GM12873 (cell line): ENCODE measurements at regions not wholly inside any gene's neighbourhood (a gene's known extent, or its start where the extent isn't known, plus 50 kb on each side); places are given as distances from the start of the nearest gene placed in this dataset.

Experiments
- TF ChIP-seq, protein P1 (sequence below): IDR thresholded peaks from 2 replicates; pipeline ENCODE4 v1.5.1; 2012; ENCODE audit warnings: low read depth, mild to moderate bottlenecking, moderate library complexity, low read length, control low read depth; ENCODE audit not compliant: insufficient read depth; ENCODE audit errors: missing control alignments

DNA sequence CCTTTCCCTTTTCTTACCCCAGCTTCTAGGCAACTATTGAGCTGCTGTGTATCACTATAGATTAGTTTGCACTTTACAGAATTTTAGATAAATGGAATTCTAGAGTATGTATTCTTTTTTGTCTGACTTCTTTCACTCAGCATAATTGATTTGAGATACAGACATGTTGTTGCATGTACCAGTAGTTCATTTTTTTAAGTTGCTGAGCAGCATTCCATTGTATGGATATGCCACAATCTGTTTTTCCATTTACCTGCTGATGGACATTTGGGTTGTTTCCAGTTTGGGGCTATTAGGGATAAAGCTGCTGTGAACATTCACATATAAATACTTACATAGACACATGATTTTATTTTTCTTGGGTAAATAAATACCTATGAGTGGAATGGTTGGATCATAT lies 135.7 kb downstream of the IGF1 start:
- TF ChIP-seq, protein P1, sequence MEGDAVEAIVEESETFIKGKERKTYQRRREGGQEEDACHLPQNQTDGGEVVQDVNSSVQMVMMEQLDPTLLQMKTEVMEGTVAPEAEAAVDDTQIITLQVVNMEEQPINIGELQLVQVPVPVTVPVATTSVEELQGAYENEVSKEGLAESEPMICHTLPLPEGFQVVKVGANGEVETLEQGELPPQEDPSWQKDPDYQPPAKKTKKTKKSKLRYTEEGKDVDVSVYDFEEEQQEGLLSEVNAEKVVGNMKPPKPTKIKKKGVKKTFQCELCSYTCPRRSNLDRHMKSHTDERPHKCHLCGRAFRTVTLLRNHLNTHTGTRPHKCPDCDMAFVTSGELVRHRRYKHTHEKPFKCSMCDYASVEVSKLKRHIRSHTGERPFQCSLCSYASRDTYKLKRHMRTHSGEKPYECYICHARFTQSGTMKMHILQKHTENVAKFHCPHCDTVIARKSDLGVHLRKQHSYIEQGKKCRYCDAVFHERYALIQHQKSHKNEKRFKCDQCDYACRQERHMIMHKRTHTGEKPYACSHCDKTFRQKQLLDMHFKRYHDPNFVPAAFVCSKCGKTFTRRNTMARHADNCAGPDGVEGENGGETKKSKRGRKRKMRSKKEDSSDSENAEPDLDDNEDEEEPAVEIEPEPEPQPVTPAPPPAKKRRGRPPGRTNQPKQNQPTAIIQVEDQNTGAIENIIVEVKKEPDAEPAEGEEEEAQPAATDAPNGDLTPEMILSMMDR: no peak

DNA sequence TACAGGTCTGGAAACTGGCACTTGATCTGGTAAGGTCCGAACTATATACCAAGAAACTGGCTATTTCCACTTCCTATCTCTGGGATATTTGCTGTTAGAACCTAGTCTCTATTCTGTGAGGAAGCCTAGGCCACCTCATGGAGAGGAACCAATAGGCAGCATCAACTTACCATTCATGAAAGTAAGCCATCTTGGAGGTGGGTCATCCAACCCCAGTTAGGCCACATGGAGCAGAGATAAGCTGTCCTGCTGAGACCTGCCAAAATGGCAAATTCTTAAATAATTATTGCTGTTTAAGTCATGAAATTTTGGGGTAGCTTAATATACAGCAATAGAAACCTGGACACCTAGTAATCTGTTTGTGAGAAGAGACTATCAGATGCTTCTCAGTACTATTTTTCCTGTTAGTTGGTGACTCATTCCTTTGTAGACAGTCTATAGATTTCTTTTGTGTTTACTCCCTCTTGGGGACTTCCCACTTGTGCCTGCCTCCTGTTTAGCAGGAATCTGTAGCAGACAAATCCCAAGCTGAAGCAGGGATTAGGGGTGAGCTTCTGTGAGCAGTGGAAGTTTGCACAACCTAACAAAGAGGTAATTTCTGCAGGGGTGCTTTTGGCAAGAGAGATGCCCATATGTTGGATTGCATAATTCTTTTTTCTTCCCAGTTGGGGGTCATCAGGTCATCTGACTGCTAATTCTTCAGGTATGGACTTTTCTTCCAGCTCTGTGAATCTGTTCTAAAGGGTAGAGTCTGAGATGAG lies 136.8 kb downstream of the IGF1 start:
- TF ChIP-seq, protein P1: no peak

DNA sequence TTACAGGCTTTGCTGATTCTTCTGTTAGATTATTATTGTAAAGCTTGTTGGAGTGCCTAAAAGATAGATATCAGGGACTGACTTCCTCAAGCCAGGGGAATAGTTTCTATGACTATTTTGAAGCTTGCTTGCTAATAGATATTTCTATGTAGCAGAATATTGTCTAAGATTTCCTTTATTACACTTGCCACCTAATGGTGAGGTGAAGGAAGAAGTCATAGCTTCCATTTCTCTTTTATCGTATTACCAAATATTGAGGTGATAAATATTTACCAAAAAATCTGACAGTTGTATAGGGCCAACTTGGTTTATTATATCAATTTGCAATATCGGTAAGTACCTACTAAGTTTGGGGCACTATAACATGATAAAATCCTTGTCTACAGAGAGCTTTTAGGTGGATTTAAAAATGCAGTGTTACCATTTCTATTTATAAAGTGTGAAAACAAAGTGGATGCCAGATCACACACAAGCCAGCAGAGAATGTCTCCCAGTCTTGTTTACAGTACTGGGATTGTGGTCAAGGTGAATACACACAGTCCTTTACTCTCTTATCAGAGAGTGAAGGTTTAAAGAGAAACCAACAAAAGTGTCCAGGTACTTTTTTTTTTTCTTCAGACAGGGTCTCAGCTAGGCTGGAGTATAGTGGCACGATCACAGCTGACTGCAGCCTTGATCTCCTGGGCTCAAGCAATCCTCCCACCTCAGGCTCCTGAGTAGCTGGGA lies 137.9 kb downstream of the IGF1 start:
- TF ChIP-seq, protein P1: no peak

DNA sequence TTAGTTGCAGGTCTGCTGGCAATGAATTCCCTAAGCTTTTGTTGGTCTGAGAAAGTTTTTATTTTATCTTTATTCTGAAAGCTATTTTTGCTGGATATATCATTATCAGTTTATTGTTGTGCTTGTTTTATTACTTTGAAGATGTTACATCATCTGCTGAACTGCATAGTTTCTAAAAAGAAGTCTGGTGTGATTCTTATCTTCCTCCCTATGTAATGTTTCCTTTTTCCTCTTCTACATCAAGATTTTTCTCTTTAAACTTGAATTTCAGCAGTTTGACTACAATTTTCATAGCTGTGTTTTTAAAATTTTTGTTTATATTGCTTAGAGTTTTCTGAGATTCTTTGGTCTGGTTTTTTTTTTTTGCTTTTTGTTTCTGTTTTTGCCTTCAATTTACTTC lies 137.1 kb upstream of the PMCH start:
- TF ChIP-seq, protein P1: no peak

DNA sequence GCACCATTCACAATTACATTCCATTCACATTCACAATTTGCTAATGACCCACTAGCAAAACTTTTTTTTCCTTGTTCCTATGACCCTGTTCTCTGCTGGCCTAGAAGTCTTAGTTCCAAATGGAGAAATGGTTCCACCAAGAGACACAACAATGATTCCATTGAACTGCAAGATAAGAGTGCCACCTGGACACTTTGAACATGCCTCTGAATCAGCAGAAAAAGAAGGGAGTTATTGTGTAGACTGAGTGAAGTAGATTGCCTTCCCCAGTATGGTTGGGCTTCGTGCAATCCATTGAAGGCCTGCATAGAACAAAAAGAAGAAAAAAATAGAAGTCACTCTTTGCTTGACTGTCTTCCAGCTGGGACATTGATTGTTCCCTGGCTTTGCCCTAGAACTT lies 133.8 kb upstream of the PMCH start:
- TF ChIP-seq, protein P1: no peak

DNA sequence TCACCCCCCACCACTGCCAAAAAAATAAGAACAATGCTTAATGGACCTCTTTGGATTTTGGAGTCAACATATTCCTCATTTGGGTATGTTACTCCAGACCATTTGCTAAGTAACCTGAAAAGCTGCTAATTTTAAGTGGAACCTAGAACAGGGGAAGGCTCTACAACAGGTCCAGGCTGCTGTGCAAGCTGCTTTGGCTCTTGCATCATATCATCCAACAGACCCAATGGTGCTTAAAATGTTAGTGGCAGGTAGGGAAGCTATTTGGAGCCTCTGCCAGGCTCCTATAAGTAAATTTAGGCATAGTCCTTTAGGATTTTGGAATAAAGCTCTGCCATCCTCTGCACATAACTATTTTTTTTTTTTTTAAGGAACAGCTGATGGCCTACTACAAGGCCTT lies 132.2 kb upstream of the PMCH start:
- TF ChIP-seq, protein P1: no peak

DNA sequence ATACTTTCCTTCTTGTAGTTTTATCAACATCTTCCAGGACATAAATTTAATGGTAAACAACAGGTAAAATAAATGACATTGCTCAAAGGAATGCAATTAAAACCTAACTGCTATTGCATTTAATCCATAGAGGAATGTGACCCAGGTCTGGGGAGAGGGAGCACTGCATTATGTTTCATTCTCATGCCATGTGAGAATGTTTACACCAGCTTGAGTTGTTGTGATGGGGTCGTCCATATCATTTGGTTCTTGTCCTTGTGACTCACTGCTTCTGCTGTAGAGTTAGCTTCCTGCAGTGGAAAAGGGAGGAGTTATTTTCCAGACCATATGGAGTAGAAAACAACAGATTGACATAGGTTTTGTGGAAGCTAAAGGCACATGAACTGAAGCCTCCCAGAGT lies 129.3 kb upstream of the PMCH start:
- TF ChIP-seq, protein P1: no peak
